ENCODE measurements at regions not wholly inside any gene's neighbourhood (a gene's known extent, or its start where the extent isn't known, plus 50 kb on each side); places are given as distances from the start of the nearest gene placed in this dataset.

- H3K4me3 Mint-ChIP-seq (ENCODE audit: unreplicated experiment), result no peak overlapping the region
- no peak overlapping the region for H3K27ac Mint-ChIP-seq (ENCODE audit: unreplicated experiment)
- TF ChIP-seq CTCF (IDR thresholded peaks at IDR 0.05; ENCODE audit: unreplicated experiment), result no peak
- no peaks in the 10 kb centered on the region for H3K27me3 Mint-ChIP-seq (ENCODE audit: unreplicated experiment)
- no peaks in the 10 kb centered on the region for H3K9me3 Mint-ChIP-seq (ENCODE audit: unreplicated experiment)
- no peak for DNase-seq (ENCODE audit: low spot score)
- no peaks in the 10 kb centered on the region for H3K4me1 Mint-ChIP-seq (ENCODE audit: unreplicated experiment)
- H3K36me3 Mint-ChIP-seq (ENCODE audit: low read depth, unreplicated experiment), result no peaks in the 10 kb centered on the region
Measured at GRCh38 chrX:134713618-134714107, 55.4 kb upstream of the PLAC1 start.

GRCh38 chrX:134712272-134712671, 54.0 kb upstream of the PLAC1 start:
- H3K27me3 Mint-ChIP-seq (ENCODE audit: unreplicated experiment), result no peaks in the 10 kb centered on the region
- no peak overlapping the region for H3K4me3 Mint-ChIP-seq (ENCODE audit: unreplicated experiment)
- H3K36me3 Mint-ChIP-seq (ENCODE audit: low read depth, unreplicated experiment), result no peaks in the 10 kb centered on the region
- H3K27ac Mint-ChIP-seq (ENCODE audit: unreplicated experiment), result no peak overlapping the region
- no peaks in the 10 kb centered on the region for H3K9me3 Mint-ChIP-seq (ENCODE audit: unreplicated experiment)
- no peak for DNase-seq (ENCODE audit: low spot score)
- H3K4me1 Mint-ChIP-seq (ENCODE audit: unreplicated experiment), result no peaks in the 10 kb centered on the region
- no peak for TF ChIP-seq CTCF (IDR thresholded peaks at IDR 0.05; ENCODE audit: unreplicated experiment)

GRCh38 chrX:134711135-134711921, 53.1 kb upstream of the PLAC1 start:
- Mint-ChIP-seq H3K9me3 (ENCODE audit: unreplicated experiment) (no peaks in the 10 kb centered on the region), H3K27me3 (ENCODE audit: unreplicated experiment) (no peaks in the 10 kb centered on the region), H3K4me3 (ENCODE audit: unreplicated experiment) (no peak overlapping the region), H3K36me3 (ENCODE audit: low read depth, unreplicated experiment) (no peaks in the 10 kb centered on the region), H3K27ac (ENCODE audit: unreplicated experiment) (no peak overlapping the region), H3K4me1 (ENCODE audit: unreplicated experiment) (no peaks in the 10 kb centered on the region)
- no peak for DNase-seq (ENCODE audit: low spot score)
- no peak for TF ChIP-seq CTCF (IDR thresholded peaks at IDR 0.05; ENCODE audit: unreplicated experiment)
